CD4-positive, alpha-beta memory T cell (primary cell): ENCODE measurements at regions not wholly inside any gene's neighbourhood (a gene's known extent, or its start where the extent isn't known, plus 50 kb on each side); places are given as distances from the start of the nearest gene placed in this dataset.

Experiments used
- CTCF ChIA-PET: fragments of 350-600 bp; sonication (Branson Sonifier 250); formaldehyde crosslinking; loops from one replicate; lab custom pipeline; 2021; ENCODE audit warnings: inconsistent platforms; ENCODE audit not compliant: partially characterized antibody; lab: Charles Lee
- POLR2A ChIA-PET: fragments of 350-600 bp; sonication (Branson Sonifier 250); formaldehyde crosslinking; loops from one replicate; lab custom pipeline; 2021; ENCODE audit not compliant: partially characterized antibody; lab: Charles Lee
- DNase-seq, 5 donors: peaks; one replicate each; pipeline versions ENCODE4 v3.0.0 to v3.0.0-alpha.2; 2020 to 2022; ENCODE audit warnings: mixed read lengths in 1 of 5
- H3K27ac ChIP-seq: one replicate; pipeline ENCODE4 v1.7.0; 2013; ENCODE audit warnings: low read depth, low read length
- H3K27me3 ChIP-seq: 2 replicates; pipeline ENCODE4 v1.7.0; 2013; ENCODE audit warnings: mild to moderate bottlenecking, low read length, moderate library complexity; ENCODE audit not compliant: insufficient read depth
- H3K36me3 ChIP-seq: 2 replicates; pipeline ENCODE4 v1.7.0; 2013; ENCODE audit warnings: mild to moderate bottlenecking, low read length, moderate library complexity; ENCODE audit not compliant: insufficient read depth
- H3K4me1 ChIP-seq: 2 replicates; pipeline ENCODE4 v1.7.0; 2013; ENCODE audit warnings: mild to moderate bottlenecking, low read length, moderate library complexity; ENCODE audit not compliant: insufficient read depth
- H3K4me3 ChIP-seq, 2 donors: one replicate each; pipeline ENCODE4 v1.7.0; 2013; ENCODE audit warnings: low read length in 2 of 2, mild to moderate bottlenecking in 1 of 2
- H3K9me3 ChIP-seq, 2 donors: one replicate each; pipeline ENCODE4 v1.7.0; 2013; ENCODE audit warnings: low read length in 2 of 2, control low read depth in 1 of 2; ENCODE audit not compliant: control insufficient read depth in 1 of 2
- H3K27ac Mint-ChIP-seq, 7 donors: one replicate each; pipeline ENCODE4 v1.8.0; 2020 to 2021; ENCODE audit warnings: mixed read lengths in 7 of 7, mild to moderate bottlenecking in 6 of 7, inconsistent platforms in 3 of 7, moderate library complexity in 3 of 7
- H3K27me3 Mint-ChIP-seq, 2 donors: one replicate each; pipeline ENCODE4 v1.8.0; 2020 to 2021; ENCODE audit warnings: mixed read lengths in 2 of 2
- H3K36me3 Mint-ChIP-seq, 2 donors: one replicate each; pipeline ENCODE4 v1.8.0; 2020 to 2021; ENCODE audit warnings: mixed read lengths in 2 of 2, inconsistent platforms in 1 of 2, mild to moderate bottlenecking in 1 of 2
- H3K4me1 Mint-ChIP-seq, 4 donors: one replicate each; pipeline ENCODE4 v1.8.0; 2020 to 2021; ENCODE audit warnings: mixed read lengths in 4 of 4, mild to moderate bottlenecking in 1 of 4
- H3K4me3 Mint-ChIP-seq, 8 donors: one replicate each; pipeline ENCODE4 v1.8.0; 2020 to 2021; ENCODE audit warnings: mixed read lengths in 8 of 8, mild to moderate bottlenecking in 7 of 8, moderate library complexity in 6 of 8, inconsistent platforms in 3 of 8
- H3K9me3 Mint-ChIP-seq, 8 donors: one replicate each; pipeline ENCODE4 v1.8.0; 2020 to 2021; ENCODE audit warnings: mixed read lengths in 8 of 8, mild to moderate bottlenecking in 5 of 8, inconsistent platforms in 3 of 8, moderate library complexity in 1 of 8
- intact Hi-C: fragments of 100-400 bp; cut with micrococcal nuclease; formaldehyde crosslinking; loops from one replicate; pipeline ENCODE4 v1.15.1; 2023

GRCh38 chr17:79205688-79206205, 131.1 kb downstream of the ENGASE start:
- no peaks in the 10 kb centered on the region for H3K4me1 ChIP-seq
- Mint-ChIP-seq H3K27me3 (peaks cover 17 to 19% of the 10 kb centered on the region in 2 donors), H3K4me1 (no peaks in the 10 kb centered on the region), H3K36me3 (no peaks in the 10 kb centered on the region), H3K27ac (no peak overlapping the region), H3K9me3 (peaks cover 0 to 2% (median 0%) of the 10 kb centered on the region in 8 donors), H3K4me3 (no peak overlapping the region)
- no peak overlapping the region for H3K27ac ChIP-seq
- DNase-seq: no peak
- H3K36me3 ChIP-seq: no peaks in the 10 kb centered on the region
- no peaks in the 10 kb centered on the region for H3K27me3 ChIP-seq
- no peaks in the 10 kb centered on the region for H3K9me3 ChIP-seq
- ChIA-PET CTCF (no interaction called here), POLR2A (no interaction called here)
- H3K4me3 ChIP-seq: no peak overlapping the region
- intact Hi-C loops: no loop called here

- Histone ChIP-seq H3K27ac (no peak overlapping the region), H3K27me3 (no peaks in the 10 kb centered on the region), H3K4me3 (no peak overlapping the region), H3K4me1 (no peaks in the 10 kb centered on the region), H3K36me3 (no peaks in the 10 kb centered on the region), H3K9me3 (no peaks in the 10 kb centered on the region)
- Mint-ChIP-seq H3K36me3 (no peaks in the 10 kb centered on the region), H3K4me1 (no peaks in the 10 kb centered on the region), H3K9me3 (no peaks in the 10 kb centered on the region), H3K27me3 (peaks cover 14 to 18% of the 10 kb centered on the region in 2 donors), H3K4me3 (no peak overlapping the region), H3K27ac (no peak overlapping the region)
- CTCF ChIA-PET: no interaction called here
- DNase-seq: no peak
- POLR2A ChIA-PET: no interaction called here
- intact Hi-C loops: no loop called here
Measured at GRCh38 chr17:79204261-79204660, 129.6 kb downstream of the ENGASE start.

GRCh38 chr17:79203657-79204056, 129.0 kb downstream of the ENGASE start:
- CTCF ChIA-PET: no interaction called here
- Mint-ChIP-seq H3K4me1 (no peaks in the 10 kb centered on the region), H3K27me3 (peaks cover 14 to 20% of the 10 kb centered on the region in 2 donors), H3K4me3 (no peak overlapping the region), H3K27ac (no peak overlapping the region), H3K36me3 (no peaks in the 10 kb centered on the region), H3K9me3 (no peaks in the 10 kb centered on the region)
- Histone ChIP-seq H3K36me3 (no peaks in the 10 kb centered on the region), H3K27me3 (no peaks in the 10 kb centered on the region), H3K27ac (no peak overlapping the region), H3K4me3 (no peak overlapping the region), H3K9me3 (no peaks in the 10 kb centered on the region), H3K4me1 (no peaks in the 10 kb centered on the region)
- intact Hi-C loops: no loop called here
- POLR2A ChIA-PET: no interaction called here
- no peak for DNase-seq

- Mint-ChIP-seq H3K27ac (peak overlapping the region in 1 of 7 donors; percentile 71), H3K36me3 (no peaks in the 10 kb centered on the region), H3K4me1 (no peaks in the 10 kb centered on the region), H3K9me3 (no peaks in the 10 kb centered on the region), H3K27me3 (peaks cover 14 to 20% of the 10 kb centered on the region in 2 donors), H3K4me3 (no peak overlapping the region)
- DNase-seq: no peak
- POLR2A ChIA-PET: no interaction called here
- H3K36me3 ChIP-seq: no peaks in the 10 kb centered on the region
- no peak overlapping the region for H3K4me3 ChIP-seq
- H3K4me1 ChIP-seq: no peaks in the 10 kb centered on the region
- CTCF ChIA-PET: no interaction called here
- H3K9me3 ChIP-seq: no peaks in the 10 kb centered on the region
- H3K27ac ChIP-seq: no peak overlapping the region
- intact Hi-C loops: no loop called here
- no peaks in the 10 kb centered on the region for H3K27me3 ChIP-seq
Measured at GRCh38 chr17:79203016-79203415, 128.4 kb downstream of the ENGASE start.

GRCh38 chr17:79202480-79202879, 127.9 kb downstream of the ENGASE start:
- no peak overlapping the region for H3K27ac ChIP-seq
- Mint-ChIP-seq H3K27me3 (peaks cover 14 to 20% of the 10 kb centered on the region in 2 donors), H3K27ac (peak overlapping the region in 1 of 7 donors; percentile 19), H3K4me3 (no peak overlapping the region), H3K36me3 (no peaks in the 10 kb centered on the region), H3K4me1 (no peaks in the 10 kb centered on the region), H3K9me3 (no peaks in the 10 kb centered on the region)
- no peaks in the 10 kb centered on the region for H3K27me3 ChIP-seq
- H3K9me3 ChIP-seq: no peaks in the 10 kb centered on the region
- no peak for DNase-seq
- H3K4me1 ChIP-seq: no peaks in the 10 kb centered on the region
- no peak overlapping the region for H3K4me3 ChIP-seq
- H3K36me3 ChIP-seq: no peaks in the 10 kb centered on the region
- intact Hi-C loops: no loop called here
- ChIA-PET POLR2A (no interaction called here), CTCF (no interaction called here)

GRCh38 chr17:79201536-79202227, 127.1 kb downstream of the ENGASE start:
- intact Hi-C loops: no loop called here
- POLR2A ChIA-PET: no interaction called here
- Histone ChIP-seq H3K36me3 (no peaks in the 10 kb centered on the region), H3K4me1 (no peaks in the 10 kb centered on the region), H3K4me3 (no peak overlapping the region), H3K27me3 (no peaks in the 10 kb centered on the region), H3K27ac (no peak overlapping the region), H3K9me3 (no peaks in the 10 kb centered on the region)
- H3K9me3 Mint-ChIP-seq: no peaks in the 10 kb centered on the region
- H3K27ac Mint-ChIP-seq: no peak overlapping the region
- H3K4me3 Mint-ChIP-seq: no peak overlapping the region
- no peak for DNase-seq
- peaks cover 14 to 20% of the 10 kb centered on the region in 2 donors for H3K27me3 Mint-ChIP-seq
- no peaks in the 10 kb centered on the region for H3K36me3 Mint-ChIP-seq
- CTCF ChIA-PET: no interaction called here
- H3K4me1 Mint-ChIP-seq: no peaks in the 10 kb centered on the region

GRCh38 chr17:79201119-79201518, 126.5 kb downstream of the ENGASE start:
- Mint-ChIP-seq H3K9me3 (peaks cover 0 to 2% (median 0%) of the 10 kb centered on the region in 8 donors), H3K36me3 (no peaks in the 10 kb centered on the region), H3K27ac (no peak overlapping the region), H3K27me3 (peaks cover 14 to 24% of the 10 kb centered on the region in 2 donors), H3K4me1 (no peaks in the 10 kb centered on the region), H3K4me3 (no peak overlapping the region)
- ChIA-PET CTCF (no interaction called here), POLR2A (no interaction called here)
- H3K36me3 ChIP-seq: no peaks in the 10 kb centered on the region
- no peak for DNase-seq
- no peaks in the 10 kb centered on the region for H3K27me3 ChIP-seq
- no peaks in the 10 kb centered on the region for H3K9me3 ChIP-seq
- H3K4me3 ChIP-seq: no peak overlapping the region
- no peaks in the 10 kb centered on the region for H3K4me1 ChIP-seq
- no peak overlapping the region for H3K27ac ChIP-seq
- intact Hi-C loops: no loop called here
